ENCODE measurements at regions not wholly inside any gene's neighbourhood (a gene's known extent, or its start where the extent isn't known, plus 50 kb on each side); places are given as distances from the start of the nearest gene placed in this dataset.
"Not testable (repeated sequence)": the region's sequence is repeated elsewhere in the genome, so short reads cannot be mapped to it uniquely, and the experiment has no call there.

GRCh38 chr4:22631167-22631566, 61.6 kb upstream of the GBA3 start:
- not testable (repeated sequence) for DNase-seq

GRCh38 chr4:22634541-22635181, 58.1 kb upstream of the GBA3 start:
- DNase-seq = no peak

GRCh38 chr4:22635182-22635549, 57.6 kb upstream of the GBA3 start:
- DNase-seq = not testable (repeated sequence)

GRCh38 chr4:22635692-22636091, 57.0 kb upstream of the GBA3 start:
- DNase-seq = no peak

- DNase-seq = no peak
Observed at GRCh38 chr4:22637306-22637705, 55.4 kb upstream of the GBA3 start.

All from GDM1 (cell line).